ENCODE measurements at regions not wholly inside any gene's neighbourhood (a gene's known extent, or its start where the extent isn't known, plus 50 kb on each side); places are given as distances from the start of the nearest gene placed in this dataset.
"Not testable (repeated sequence)": the region's sequence is repeated elsewhere in the genome, so short reads cannot be mapped to it uniquely, and the experiment has no call there.

- no peak for FAIRE-seq
Measured at GRCh38 chr7:114812570-114812969, 109.3 kb upstream of the MDFIC start.

GRCh38 chr7:114813624-114814023, 108.3 kb upstream of the MDFIC start:
- no peak for FAIRE-seq

- not testable (repeated sequence) for FAIRE-seq
Measured at GRCh38 chr7:114817036-114817435, 104.9 kb upstream of the MDFIC start.

- FAIRE-seq: no peak
Measured at GRCh38 chr7:114818501-114818900, 103.4 kb upstream of the MDFIC start.

GRCh38 chr7:114819616-114820362, 102.1 kb upstream of the MDFIC start:
- no peak for FAIRE-seq

- FAIRE-seq: peak; percentile 97
Measured at GRCh38 chr7:114821030-114821900, 100.6 kb upstream of the MDFIC start.

- FAIRE-seq: no peak
Measured at GRCh38 chr7:114822131-114822530, 99.8 kb upstream of the MDFIC start.

GRCh38 chr7:114822844-114823243, 99.0 kb upstream of the MDFIC start:
- FAIRE-seq: no peak

GRCh38 chr7:114823290-114823689, 98.6 kb upstream of the MDFIC start:
- no peak for FAIRE-seq

GRCh38 chr7:114825423-114825951, 96.4 kb upstream of the MDFIC start:
- FAIRE-seq: no peak

- no peak for FAIRE-seq
Measured at GRCh38 chr7:114830952-114831351, 90.9 kb upstream of the MDFIC start.

- FAIRE-seq: no peak
Measured at GRCh38 chr7:114832906-114833595, 88.8 kb upstream of the MDFIC start.

- no peak for FAIRE-seq
Measured at GRCh38 chr7:114835303-114835702, 86.6 kb upstream of the MDFIC start.

GRCh38 chr7:114835861-114836260, 86.0 kb upstream of the MDFIC start:
- no peak for FAIRE-seq

- no peak for FAIRE-seq
Measured at GRCh38 chr7:114842551-114843065, 79.3 kb upstream of the MDFIC start.

- FAIRE-seq: no peak
Measured at GRCh38 chr7:114843102-114843501, 78.8 kb upstream of the MDFIC start.

GRCh38 chr7:114851406-114852061, 70.4 kb upstream of the MDFIC start:
- peak; percentile 72 for FAIRE-seq

- FAIRE-seq: peak; percentile 90
Measured at GRCh38 chr7:114852293-114852692, 69.6 kb upstream of the MDFIC start.

- no peak for FAIRE-seq
Measured at GRCh38 chr7:114853189-114853588, 68.7 kb upstream of the MDFIC start.

- no peak for FAIRE-seq
Measured at GRCh38 chr7:114854369-114854768, 67.5 kb upstream of the MDFIC start.

GRCh38 chr7:114856625-114857024, 65.3 kb upstream of the MDFIC start:
- FAIRE-seq: no peak

GRCh38 chr7:114857605-114858004, 64.3 kb upstream of the MDFIC start:
- FAIRE-seq: no peak

All from endometrium (tissue), 2 donors.